ENCODE measurements at regions not wholly inside any gene's neighbourhood (a gene's known extent, or its start where the extent isn't known, plus 50 kb on each side); places are given as distances from the start of the nearest gene placed in this dataset.

GRCh38 chr1:190747704-190748103 lies 270.0 kb upstream of the BRINP3 start:
- TF ChIP-seq POLR2A (IDR thresholded peaks at IDR 0.05; ENCODE audit: low read depth, low read length): no peak
- TF ChIP-seq MXI1 (IDR thresholded peaks at IDR 0.05; ENCODE audit: borderline replicate concordance, low read depth, low read length): no peak
- TF ChIP-seq, protein P1, sequence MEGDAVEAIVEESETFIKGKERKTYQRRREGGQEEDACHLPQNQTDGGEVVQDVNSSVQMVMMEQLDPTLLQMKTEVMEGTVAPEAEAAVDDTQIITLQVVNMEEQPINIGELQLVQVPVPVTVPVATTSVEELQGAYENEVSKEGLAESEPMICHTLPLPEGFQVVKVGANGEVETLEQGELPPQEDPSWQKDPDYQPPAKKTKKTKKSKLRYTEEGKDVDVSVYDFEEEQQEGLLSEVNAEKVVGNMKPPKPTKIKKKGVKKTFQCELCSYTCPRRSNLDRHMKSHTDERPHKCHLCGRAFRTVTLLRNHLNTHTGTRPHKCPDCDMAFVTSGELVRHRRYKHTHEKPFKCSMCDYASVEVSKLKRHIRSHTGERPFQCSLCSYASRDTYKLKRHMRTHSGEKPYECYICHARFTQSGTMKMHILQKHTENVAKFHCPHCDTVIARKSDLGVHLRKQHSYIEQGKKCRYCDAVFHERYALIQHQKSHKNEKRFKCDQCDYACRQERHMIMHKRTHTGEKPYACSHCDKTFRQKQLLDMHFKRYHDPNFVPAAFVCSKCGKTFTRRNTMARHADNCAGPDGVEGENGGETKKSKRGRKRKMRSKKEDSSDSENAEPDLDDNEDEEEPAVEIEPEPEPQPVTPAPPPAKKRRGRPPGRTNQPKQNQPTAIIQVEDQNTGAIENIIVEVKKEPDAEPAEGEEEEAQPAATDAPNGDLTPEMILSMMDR (conservative IDR thresholded peaks at IDR 0.05; ENCODE audit: low read depth, low read length): no peak
- no peak for TF ChIP-seq USF2 (IDR thresholded peaks at IDR 0.05; ENCODE audit: low read depth, low read length)
- TF ChIP-seq, protein P2, sequence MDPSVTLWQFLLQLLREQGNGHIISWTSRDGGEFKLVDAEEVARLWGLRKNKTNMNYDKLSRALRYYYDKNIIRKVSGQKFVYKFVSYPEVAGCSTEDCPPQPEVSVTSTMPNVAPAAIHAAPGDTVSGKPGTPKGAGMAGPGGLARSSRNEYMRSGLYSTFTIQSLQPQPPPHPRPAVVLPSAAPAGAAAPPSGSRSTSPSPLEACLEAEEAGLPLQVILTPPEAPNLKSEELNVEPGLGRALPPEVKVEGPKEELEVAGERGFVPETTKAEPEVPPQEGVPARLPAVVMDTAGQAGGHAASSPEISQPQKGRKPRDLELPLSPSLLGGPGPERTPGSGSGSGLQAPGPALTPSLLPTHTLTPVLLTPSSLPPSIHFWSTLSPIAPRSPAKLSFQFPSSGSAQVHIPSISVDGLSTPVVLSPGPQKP (IDR thresholded peaks at IDR 0.05; ENCODE audit: borderline replicate concordance, low read depth, low read length): no peak
- no peak for TF ChIP-seq MAFK (IDR thresholded peaks at IDR 0.05; ENCODE audit: low read depth, low read length)
- TF ChIP-seq MAZ (IDR thresholded peaks at IDR 0.05; ENCODE audit: borderline replicate concordance, low read depth, low read length): no peak

All from IMR-90 (cell line).